PC-3 (cell line): ENCODE measurements at regions not wholly inside any gene's neighbourhood (a gene's known extent, or its start where the extent isn't known, plus 50 kb on each side); places are given as distances from the start of the nearest gene placed in this dataset.

ENCODE experiments used
- EZH2 ChIP-seq: fragments of 300-600 bp; sonication (generic); IDR thresholded peaks from one replicate; pipeline ENCODE4 v1.6.1; 2017; ENCODE audit warnings: antibody characterized with exemption, mild to moderate bottlenecking, low read length; ENCODE audit not compliant: unreplicated experiment
- EZH2phosphoT487 ChIP-seq: fragments of 300-600 bp; sonication (generic); IDR thresholded peaks from 2 replicates; pipeline ENCODE4 v1.6.1; 2018; ENCODE audit warnings: mild to moderate bottlenecking, antibody characterized with exemption, low read length, borderline replicate concordance
- TF ChIP-seq, protein P1 (sequence below): fragments of 300-600 bp; sonication (generic); conservative IDR thresholded peaks from 2 replicates; pipeline ENCODE4 v1.5.1; 2017; ENCODE audit warnings: antibody characterized with exemption, low read depth, mild to moderate bottlenecking, low read length

DNA sequence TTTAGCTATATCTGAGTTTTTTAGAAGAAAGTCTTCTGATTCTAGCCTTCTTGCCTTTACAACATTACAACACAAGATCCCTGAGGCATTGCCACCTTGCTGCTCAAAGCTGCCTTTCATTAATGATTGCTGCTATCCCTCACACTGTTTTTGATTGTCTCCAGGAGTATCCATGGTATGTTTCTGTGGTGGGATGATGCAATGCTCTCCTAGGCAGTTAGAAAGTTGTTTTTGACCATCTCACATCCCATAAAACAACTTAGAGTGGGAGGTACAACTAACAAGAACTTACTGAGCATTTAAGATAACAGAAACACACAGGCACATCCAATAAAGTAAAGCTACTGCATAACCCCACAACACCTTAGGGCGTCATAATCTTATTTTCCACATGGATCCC lies 1156.0 kb upstream of the LRRTM3 start:
- TF ChIP-seq, protein P1, sequence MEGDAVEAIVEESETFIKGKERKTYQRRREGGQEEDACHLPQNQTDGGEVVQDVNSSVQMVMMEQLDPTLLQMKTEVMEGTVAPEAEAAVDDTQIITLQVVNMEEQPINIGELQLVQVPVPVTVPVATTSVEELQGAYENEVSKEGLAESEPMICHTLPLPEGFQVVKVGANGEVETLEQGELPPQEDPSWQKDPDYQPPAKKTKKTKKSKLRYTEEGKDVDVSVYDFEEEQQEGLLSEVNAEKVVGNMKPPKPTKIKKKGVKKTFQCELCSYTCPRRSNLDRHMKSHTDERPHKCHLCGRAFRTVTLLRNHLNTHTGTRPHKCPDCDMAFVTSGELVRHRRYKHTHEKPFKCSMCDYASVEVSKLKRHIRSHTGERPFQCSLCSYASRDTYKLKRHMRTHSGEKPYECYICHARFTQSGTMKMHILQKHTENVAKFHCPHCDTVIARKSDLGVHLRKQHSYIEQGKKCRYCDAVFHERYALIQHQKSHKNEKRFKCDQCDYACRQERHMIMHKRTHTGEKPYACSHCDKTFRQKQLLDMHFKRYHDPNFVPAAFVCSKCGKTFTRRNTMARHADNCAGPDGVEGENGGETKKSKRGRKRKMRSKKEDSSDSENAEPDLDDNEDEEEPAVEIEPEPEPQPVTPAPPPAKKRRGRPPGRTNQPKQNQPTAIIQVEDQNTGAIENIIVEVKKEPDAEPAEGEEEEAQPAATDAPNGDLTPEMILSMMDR = no peak
- TF ChIP-seq EZH2phosphoT487 (no peak), EZH2 (no peak)
